Uterus (tissue), 2 donors: ENCODE measurements at regions not wholly inside any gene's neighbourhood (a gene's known extent, or its start where the extent isn't known, plus 50 kb on each side); places are given as distances from the start of the nearest gene placed in this dataset.

Source experiments
- POLR2A ChIP-seq, 2 donors: fragments of 450-650 bp; IDR thresholded peaks; one replicate each; pipeline ENCODE4 v1.6.1; 2016; ENCODE audit warnings: antibody characterized with exemption in 2 of 2, mild to moderate bottlenecking in 1 of 2, moderate library complexity in 1 of 2
- TF ChIP-seq, protein P1 (sequence below), 4 experiments: fragments of 200-600 bp in 2 of 4; fragments of 450-650 bp in 2 of 4; sonication (generic) in 2 of 4; IDR thresholded peaks; one replicate each; pipeline ENCODE4 v1.5.1; 2016 to 2019; ENCODE audit warnings: antibody characterized with exemption in 4 of 4, mild to moderate bottlenecking in 2 of 4, moderate library complexity in 1 of 4

DNA sequence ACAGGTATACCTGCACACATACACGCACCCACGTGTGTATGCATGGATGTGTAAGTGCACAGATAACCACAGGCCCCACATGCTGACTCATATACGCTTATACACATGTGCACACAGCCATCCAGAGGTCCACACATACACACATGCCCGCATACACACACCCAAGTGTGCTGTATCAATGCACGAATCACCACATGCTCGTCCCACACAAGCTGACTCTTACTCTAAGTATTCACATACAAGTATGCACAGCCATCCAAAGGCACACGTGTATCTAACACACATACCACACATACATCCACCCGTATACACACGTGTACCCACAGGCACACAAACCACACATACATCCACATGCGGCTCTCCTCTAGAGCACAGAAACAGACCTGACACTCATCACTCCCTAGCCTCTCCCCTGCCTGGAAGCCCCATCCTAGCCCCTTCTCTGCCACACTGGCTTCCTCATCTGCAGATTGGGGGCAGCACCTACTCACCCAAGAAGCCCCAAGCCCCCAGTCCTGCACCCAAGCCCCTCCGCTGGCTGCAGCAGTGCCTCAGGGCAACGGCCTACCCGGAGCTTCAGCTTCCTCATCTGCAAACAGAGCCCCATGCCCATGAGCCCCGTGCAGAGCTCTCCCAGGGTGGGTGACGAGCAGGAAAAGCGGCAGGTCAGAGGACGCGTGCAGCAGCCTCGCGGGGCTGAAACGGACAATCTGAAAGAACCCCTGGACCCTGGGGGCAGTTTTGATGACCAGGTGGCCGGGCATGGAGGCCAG lies 105.4 kb downstream of the NCOR2 start:
- TF ChIP-seq, protein P1, sequence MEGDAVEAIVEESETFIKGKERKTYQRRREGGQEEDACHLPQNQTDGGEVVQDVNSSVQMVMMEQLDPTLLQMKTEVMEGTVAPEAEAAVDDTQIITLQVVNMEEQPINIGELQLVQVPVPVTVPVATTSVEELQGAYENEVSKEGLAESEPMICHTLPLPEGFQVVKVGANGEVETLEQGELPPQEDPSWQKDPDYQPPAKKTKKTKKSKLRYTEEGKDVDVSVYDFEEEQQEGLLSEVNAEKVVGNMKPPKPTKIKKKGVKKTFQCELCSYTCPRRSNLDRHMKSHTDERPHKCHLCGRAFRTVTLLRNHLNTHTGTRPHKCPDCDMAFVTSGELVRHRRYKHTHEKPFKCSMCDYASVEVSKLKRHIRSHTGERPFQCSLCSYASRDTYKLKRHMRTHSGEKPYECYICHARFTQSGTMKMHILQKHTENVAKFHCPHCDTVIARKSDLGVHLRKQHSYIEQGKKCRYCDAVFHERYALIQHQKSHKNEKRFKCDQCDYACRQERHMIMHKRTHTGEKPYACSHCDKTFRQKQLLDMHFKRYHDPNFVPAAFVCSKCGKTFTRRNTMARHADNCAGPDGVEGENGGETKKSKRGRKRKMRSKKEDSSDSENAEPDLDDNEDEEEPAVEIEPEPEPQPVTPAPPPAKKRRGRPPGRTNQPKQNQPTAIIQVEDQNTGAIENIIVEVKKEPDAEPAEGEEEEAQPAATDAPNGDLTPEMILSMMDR (IDR thresholded peaks at IDR 0.05) = no peak
- no peak for TF ChIP-seq POLR2A (IDR thresholded peaks at IDR 0.05)
